ENCODE measurements at regions not wholly inside any gene's neighbourhood (a gene's known extent, or its start where the extent isn't known, plus 50 kb on each side); places are given as distances from the start of the nearest gene placed in this dataset.

DNA sequence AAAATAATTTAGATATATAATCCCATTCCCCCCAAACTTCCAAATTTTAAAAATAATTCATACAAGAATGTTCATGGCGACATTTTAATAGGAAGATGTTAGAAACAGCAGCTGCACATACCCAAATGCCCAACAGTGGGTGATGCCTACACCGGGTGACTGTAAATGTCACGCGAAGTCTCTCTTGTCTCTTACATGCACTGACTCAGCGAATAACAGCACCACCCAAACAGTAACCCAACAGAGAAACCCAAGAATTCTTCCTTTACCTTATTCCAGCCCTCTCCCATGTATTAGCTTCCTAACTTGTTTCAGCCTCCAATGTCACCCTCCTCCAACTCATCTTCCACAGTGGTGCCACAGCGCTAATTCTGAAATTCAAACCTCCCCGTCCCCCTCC lies 74.5 kb upstream of the E2F3 start:
- in situ Hi-C loops (cut with HindIII; ENCODE audit: low pct_unique_long_range_greater_than_20kb, low sequenced_read_pairs): no loop called here

DNA sequence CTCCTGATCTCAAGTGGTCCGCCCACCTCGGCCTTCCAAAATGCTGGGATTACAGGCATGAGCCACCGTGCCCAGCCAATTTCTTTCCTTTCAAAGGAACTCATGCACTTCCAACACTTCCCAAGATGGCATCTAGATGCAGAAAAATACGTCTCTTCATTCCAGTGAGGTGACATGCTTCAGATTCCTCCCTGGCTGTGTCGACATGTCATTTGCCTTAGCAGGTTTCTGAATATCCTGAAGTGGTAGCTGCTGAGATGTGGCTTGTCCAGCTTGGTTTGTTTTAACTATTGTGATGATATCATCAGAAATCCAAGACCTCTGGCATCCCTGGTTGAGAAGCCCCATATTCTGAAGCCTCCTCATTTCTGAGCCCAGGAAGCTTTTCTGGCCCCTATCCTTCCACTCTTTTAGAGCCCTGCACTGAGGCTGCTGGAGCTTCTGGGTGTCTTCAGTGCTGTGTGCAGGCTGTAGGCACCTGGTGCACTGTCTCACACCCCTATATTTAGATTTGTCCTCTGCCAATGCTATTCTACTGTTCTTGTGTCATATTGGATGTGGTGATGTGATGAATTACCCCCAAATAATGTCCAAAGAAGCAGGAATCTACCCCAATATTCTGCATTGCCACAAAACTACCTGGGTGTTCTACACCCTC lies 73.3 kb upstream of the E2F3 start:
- Histone ChIP-seq H3K9me3 (ENCODE audit: control insufficient read depth, insufficient read depth, low read depth, low read length) (no peaks in the 10 kb centered on the region), H3K36me3 (ENCODE audit: control insufficient read depth, insufficient read depth, low read length) (no peaks in the 10 kb centered on the region), H3K27me3 (ENCODE audit: control insufficient read depth, insufficient read depth, low read length) (peaks cover 11% of the 10 kb centered on the region), H3K4me1 (ENCODE audit: control insufficient read depth, insufficient read depth, low read length) (no peaks in the 10 kb centered on the region), H3K27ac (ENCODE audit: low read length) (no peak overlapping the region), H3K4me3 (ENCODE audit: low read depth in 2 of 2, low read length in 2 of 2) (no peak overlapping the region)
- intact Hi-C loops (cut with micrococcal nuclease; ENCODE audit: unreplicated experiment): no loop called here
- ATAC-seq (no peak), DNase-seq (ENCODE audit: low read depth, low spot score) (no peak)
- TF ChIP-seq REST (IDR thresholded peaks at IDR 0.05; ENCODE audit: insufficient read depth in 1 of 2, low read depth in 2 of 2, low read length in 1 of 2) (no peak), SIN3A (IDR thresholded peaks at IDR 0.05; ENCODE audit: borderline replicate concordance, insufficient read depth, low read depth, low read length) (no peak), TCF7L2 (IDR thresholded peaks at IDR 0.05; ENCODE audit: low read depth, low read length) (no peak), POLR2AphosphoS5 (IDR thresholded peaks at IDR 0.05; ENCODE audit: low read depth, low read length) (no peak)
- TF ChIP-seq, protein P1, sequence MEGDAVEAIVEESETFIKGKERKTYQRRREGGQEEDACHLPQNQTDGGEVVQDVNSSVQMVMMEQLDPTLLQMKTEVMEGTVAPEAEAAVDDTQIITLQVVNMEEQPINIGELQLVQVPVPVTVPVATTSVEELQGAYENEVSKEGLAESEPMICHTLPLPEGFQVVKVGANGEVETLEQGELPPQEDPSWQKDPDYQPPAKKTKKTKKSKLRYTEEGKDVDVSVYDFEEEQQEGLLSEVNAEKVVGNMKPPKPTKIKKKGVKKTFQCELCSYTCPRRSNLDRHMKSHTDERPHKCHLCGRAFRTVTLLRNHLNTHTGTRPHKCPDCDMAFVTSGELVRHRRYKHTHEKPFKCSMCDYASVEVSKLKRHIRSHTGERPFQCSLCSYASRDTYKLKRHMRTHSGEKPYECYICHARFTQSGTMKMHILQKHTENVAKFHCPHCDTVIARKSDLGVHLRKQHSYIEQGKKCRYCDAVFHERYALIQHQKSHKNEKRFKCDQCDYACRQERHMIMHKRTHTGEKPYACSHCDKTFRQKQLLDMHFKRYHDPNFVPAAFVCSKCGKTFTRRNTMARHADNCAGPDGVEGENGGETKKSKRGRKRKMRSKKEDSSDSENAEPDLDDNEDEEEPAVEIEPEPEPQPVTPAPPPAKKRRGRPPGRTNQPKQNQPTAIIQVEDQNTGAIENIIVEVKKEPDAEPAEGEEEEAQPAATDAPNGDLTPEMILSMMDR (IDR thresholded peaks at IDR 0.05): no peak
- ChIA-PET POLR2A (interaction anchor here (0.7 kb wide), 1 partner anchor 200 kb away, joined by 3 read pairs; no protein-coding TSS in a partner anchor), CTCF (no interaction called here)
- in situ Hi-C loops (cut with HindIII; ENCODE audit: low pct_unique_long_range_greater_than_20kb, low sequenced_read_pairs): no loop called here
- BruUV-seq (replicated peaks): no TSS peak

More for the DNA sequence above, 74.5 kb upstream of the E2F3 start:
- no peak for DNase-seq (ENCODE audit: low read depth, low spot score)
- Histone ChIP-seq H3K27ac (ENCODE audit: low read length) (no peak overlapping the region), H3K4me1 (ENCODE audit: control insufficient read depth, insufficient read depth, low read length) (no peaks in the 10 kb centered on the region), H3K4me3 (ENCODE audit: low read depth in 2 of 2, low read length in 2 of 2) (no peak overlapping the region), H3K36me3 (ENCODE audit: control insufficient read depth, insufficient read depth, low read length) (no peaks in the 10 kb centered on the region), H3K9me3 (ENCODE audit: control insufficient read depth, insufficient read depth, low read depth, low read length) (no peaks in the 10 kb centered on the region), H3K27me3 (ENCODE audit: control insufficient read depth, insufficient read depth, low read length) (peaks cover 8% of the 10 kb centered on the region)
- ChIA-PET CTCF (no interaction called here), POLR2A (interaction anchor here (0.7 kb wide), 1 partner anchor 409 kb away, joined by 3 read pairs; no protein-coding TSS in a partner anchor)
- no TSS peak for BruUV-seq (replicated peaks)
- intact Hi-C loops (cut with micrococcal nuclease; ENCODE audit: unreplicated experiment): no loop called here
- TF ChIP-seq REST (IDR thresholded peaks at IDR 0.05; ENCODE audit: insufficient read depth in 1 of 2, low read depth in 2 of 2, low read length in 1 of 2): no peak
- no peak for TF ChIP-seq POLR2AphosphoS5 (IDR thresholded peaks at IDR 0.05; ENCODE audit: low read depth, low read length)
- TF ChIP-seq TCF7L2 (IDR thresholded peaks at IDR 0.05; ENCODE audit: low read depth, low read length): no peak
- TF ChIP-seq, protein P1 (IDR thresholded peaks at IDR 0.05): no peak
- no peak for TF ChIP-seq SIN3A (IDR thresholded peaks at IDR 0.05; ENCODE audit: borderline replicate concordance, insufficient read depth, low read depth, low read length)
- no peak for ATAC-seq
